ENCODE measurements at regions not wholly inside any gene's neighbourhood (a gene's known extent, or its start where the extent isn't known, plus 50 kb on each side); places are given as distances from the start of the nearest gene placed in this dataset.

DNA sequence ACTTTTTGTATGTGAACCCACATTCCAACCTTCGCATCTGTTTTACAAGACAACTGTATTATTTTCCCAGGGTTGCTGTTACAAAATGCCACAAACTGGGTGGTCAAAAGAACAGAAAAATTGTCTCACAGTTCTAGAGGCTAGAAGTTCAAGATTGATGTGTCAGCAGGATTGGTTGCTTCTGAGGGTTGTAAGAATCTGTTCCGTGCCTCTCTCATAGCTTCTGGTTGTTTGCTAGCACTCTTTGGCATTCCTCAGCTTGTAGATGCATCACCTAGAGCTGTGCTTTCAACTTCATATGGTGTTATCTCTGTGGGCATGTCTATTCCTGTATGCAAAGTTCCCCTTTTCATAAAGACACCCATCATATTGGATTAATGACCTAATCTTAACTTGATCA lies 1067.2 kb downstream of the EPHA7 start:
- no peak for TF ChIP-seq CTCF (IDR thresholded peaks at IDR 0.05; ENCODE audit: low read depth, low read length)
- TF ChIP-seq EZH2phosphoT487 (IDR thresholded peaks at IDR 0.05; ENCODE audit: low read depth): no peak

Measured in OCI-LY3 (cell line).